ENCODE measurements at regions not wholly inside any gene's neighbourhood (a gene's known extent, or its start where the extent isn't known, plus 50 kb on each side); places are given as distances from the start of the nearest gene placed in this dataset.

GRCh38 chr2:21552981-21553380, 429.2 kb downstream of the TDRD15 start (continued):
- TF ChIP-seq RARG (CRISPR knock-in tag; IDR thresholded peaks at IDR 0.05; ENCODE audit: low read depth) = no peak
- no peak for TF ChIP-seq ZBTB42 (CRISPR knock-in tag; IDR thresholded peaks at IDR 0.05)
- TF ChIP-seq ZNF335 (CRISPR knock-in tag; IDR thresholded peaks at IDR 0.05) = no peak
- TF ChIP-seq ZNF572 (CRISPR knock-in tag; IDR thresholded peaks at IDR 0.05) = no peak
- no peak for TF ChIP-seq ZNF619 (CRISPR knock-in tag; IDR thresholded peaks at IDR 0.05)

- intact Hi-C loops (cut with micrococcal nuclease; ENCODE audit: unreplicated experiment) = no loop called here
- WGBS (ENCODE audit: low lambda C conversion rate) = 29% methylated on average over 4 of the region's 4 CpGs
Observed at GRCh38 chr2:21559351-21559750, 435.6 kb downstream of the TDRD15 start.

More at GRCh38 chr2:21559351-21559750, 435.6 kb downstream of the TDRD15 start:
- FAIRE-seq (no peak), ATAC-seq (no peak), DNase-seq (ENCODE audit: low spot score) (no peak)
- BruUV-seq (replicated peaks) = no TSS peak
- ChIA-PET CTCF (ENCODE audit: low intra/inter-chr PET ratio, low total read pairs) (no interaction called here), POLR2A (no interaction called here)
- no peaks in the 10 kb centered on the region for H3K4me1 ChIP-seq (ENCODE audit: insufficient read depth, low read length)
- no peaks in the 10 kb centered on the region for H3K27me3 ChIP-seq (ENCODE audit: control insufficient read depth in 1 of 2, insufficient read depth in 2 of 2, low read length in 2 of 2)
- in situ Hi-C loops (cut with HindIII; ENCODE audit: extremely low pct_ligation_motif_present, low pct_unique_long_range_greater_than_20kb) = no loop called here
- no peaks in the 10 kb centered on the region for H3K9me3 ChIP-seq (ENCODE audit: low read length)
- H3K4me2 ChIP-seq (ENCODE audit: low read depth, low read length) = no peak overlapping the region
- H3K79me2 ChIP-seq (ENCODE audit: insufficient read depth, low read length) = no peaks in the 10 kb centered on the region
- H2AFZ ChIP-seq (ENCODE audit: low read length) = no peak overlapping the region
- TF ChIP-seq SAP130 (CRISPR knock-in tag; IDR thresholded peaks at IDR 0.05; ENCODE audit: low read depth) (no peak), MYPOP (CRISPR knock-in tag; IDR thresholded peaks at IDR 0.05) (no peak), PHF5A (CRISPR knock-in tag; IDR thresholded peaks at IDR 0.05; ENCODE audit: low read depth, unreplicated experiment) (no peak), GZF1 (CRISPR knock-in tag; IDR thresholded peaks at IDR 0.05) (no peak), ZNF800 (CRISPR knock-in tag; IDR thresholded peaks at IDR 0.05) (no peak), CERS6 (CRISPR knock-in tag; IDR thresholded peaks at IDR 0.05) (no peak), HINFP (CRISPR knock-in tag; IDR thresholded peaks at IDR 0.05; ENCODE audit: low read depth) (no peak), ZSCAN5A (CRISPR knock-in tag; IDR thresholded peaks at IDR 0.05; ENCODE audit: borderline replicate concordance) (no peak), ARNT (IDR thresholded peaks at IDR 0.05) (no peak), ZNF460 (CRISPR knock-in tag; IDR thresholded peaks at IDR 0.05; ENCODE audit: borderline replicate concordance) (no peak)
- H3K9ac ChIP-seq (ENCODE audit: insufficient read depth, low read depth, low read length) = no peak overlapping the region
- H3K36me3 ChIP-seq (replicated peaks in 1 of 2; ENCODE audit: control insufficient read depth in 1 of 2, insufficient read depth in 2 of 2, low read length in 2 of 2) = no peaks in the 10 kb centered on the region
- H3K27ac ChIP-seq (ENCODE audit: extremely low read length, insufficient read depth, low read length) = no peak overlapping the region
- no peak overlapping the region for H3K4me3 ChIP-seq (replicated peaks in 1 of 3; ENCODE audit: insufficient read depth in 1 of 3, low read depth in 2 of 3, low read length in 3 of 3)
- H4K20me1 ChIP-seq (ENCODE audit: insufficient read depth, low read length) = no peaks in the 10 kb centered on the region

Data from HepG2 (cell line).